HG03565 (cell line): ENCODE measurements at regions not wholly inside any gene's neighbourhood (a gene's known extent, or its start where the extent isn't known, plus 50 kb on each side); places are given as distances from the start of the nearest gene placed in this dataset.
"Not testable (repeated sequence)": the region's sequence is repeated elsewhere in the genome, so short reads cannot be mapped to it uniquely, and the experiment has no call there.

ENCODE experiments used
- ATAC-seq: cut with Tn5 transposase; IDR thresholded peaks from one replicate; pipeline ENCODE4 v1.9.1; 2021; ENCODE audit warnings: mild to moderate bottlenecking, moderate library complexity; ENCODE audit not compliant: unreplicated experiment

DNA sequence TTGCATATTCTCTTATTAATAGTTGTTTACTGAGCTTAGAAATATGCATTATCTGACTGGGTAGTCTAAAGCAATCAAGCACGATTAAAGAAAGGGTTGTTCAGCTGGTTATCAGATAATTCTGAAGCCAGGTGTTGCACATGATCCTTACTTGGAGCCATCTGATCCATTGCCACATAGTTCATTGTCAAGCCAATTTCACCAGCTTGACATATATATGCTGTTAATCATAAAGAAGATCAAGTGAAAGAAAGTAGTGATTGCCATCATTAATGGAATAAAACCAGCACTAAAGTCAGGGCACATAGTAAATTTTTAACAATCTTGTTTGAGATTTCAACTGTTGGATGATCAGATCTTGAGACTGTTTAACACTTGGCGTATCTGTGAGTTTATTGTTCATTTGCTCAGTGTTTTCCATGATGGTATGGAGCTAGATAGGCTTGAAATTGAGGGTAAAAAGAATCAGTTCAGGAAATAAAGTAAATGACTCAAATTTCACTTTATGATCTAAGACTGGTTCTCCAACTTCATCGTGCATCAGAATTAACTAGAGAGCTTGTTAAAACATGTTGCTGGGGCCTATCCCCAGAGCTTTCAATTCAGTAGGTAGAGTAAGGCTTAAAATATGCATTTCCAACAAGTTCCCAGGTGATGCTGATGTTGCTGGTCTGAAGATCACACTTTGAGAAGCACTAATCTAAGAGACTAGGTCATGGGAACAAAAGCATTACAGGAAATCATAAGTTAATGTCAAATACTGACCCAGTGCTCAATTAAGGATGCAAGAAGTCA, 539.6 kb downstream of the SATB2 start:
- no peak for ATAC-seq

GRCh38 chr2:198917275-198917674, 540.5 kb downstream of the SATB2 start:
- ATAC-seq = no peak

- no peak for ATAC-seq
Measured at GRCh38 chr2:198916548-198917080, 541.1 kb downstream of the SATB2 start.

GRCh38 chr2:198913394-198914152, 544.2 kb downstream of the SATB2 start:
- peak; percentile 99 for ATAC-seq

DNA sequence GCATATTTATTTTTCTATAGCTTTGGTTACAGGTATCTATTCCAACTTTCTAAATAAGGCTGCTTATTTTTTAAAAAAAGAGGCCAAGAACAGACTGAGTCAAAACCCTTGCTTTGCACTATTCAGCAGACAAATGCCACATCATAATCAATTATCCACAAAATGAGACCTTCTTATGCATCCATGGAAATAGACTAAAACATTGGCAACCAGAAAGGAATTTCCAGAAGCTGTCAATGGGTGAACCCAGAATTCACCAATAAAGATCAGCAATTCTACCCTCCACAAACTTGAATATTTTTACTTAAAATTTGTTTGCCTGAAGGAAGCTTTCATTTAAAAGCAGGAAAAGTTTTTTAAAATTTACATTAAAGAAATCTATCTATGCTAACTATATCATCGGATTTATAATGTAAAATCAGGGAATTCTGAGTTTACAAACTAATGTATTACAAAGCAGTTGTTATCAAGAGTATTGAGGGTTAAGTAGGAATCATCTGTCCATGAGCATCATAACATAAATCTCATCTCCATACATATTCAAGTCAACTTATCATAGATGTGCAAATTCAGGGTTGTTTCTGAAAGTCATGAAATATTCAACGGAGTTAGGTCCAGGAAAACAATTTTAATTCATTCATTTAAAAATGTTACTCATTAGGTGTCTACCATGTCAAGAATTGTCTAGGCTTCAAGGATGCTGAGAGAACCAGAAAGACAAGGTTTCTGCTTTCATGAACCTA, 548.0 kb downstream of the SATB2 start:
- ATAC-seq = no peak

DNA sequence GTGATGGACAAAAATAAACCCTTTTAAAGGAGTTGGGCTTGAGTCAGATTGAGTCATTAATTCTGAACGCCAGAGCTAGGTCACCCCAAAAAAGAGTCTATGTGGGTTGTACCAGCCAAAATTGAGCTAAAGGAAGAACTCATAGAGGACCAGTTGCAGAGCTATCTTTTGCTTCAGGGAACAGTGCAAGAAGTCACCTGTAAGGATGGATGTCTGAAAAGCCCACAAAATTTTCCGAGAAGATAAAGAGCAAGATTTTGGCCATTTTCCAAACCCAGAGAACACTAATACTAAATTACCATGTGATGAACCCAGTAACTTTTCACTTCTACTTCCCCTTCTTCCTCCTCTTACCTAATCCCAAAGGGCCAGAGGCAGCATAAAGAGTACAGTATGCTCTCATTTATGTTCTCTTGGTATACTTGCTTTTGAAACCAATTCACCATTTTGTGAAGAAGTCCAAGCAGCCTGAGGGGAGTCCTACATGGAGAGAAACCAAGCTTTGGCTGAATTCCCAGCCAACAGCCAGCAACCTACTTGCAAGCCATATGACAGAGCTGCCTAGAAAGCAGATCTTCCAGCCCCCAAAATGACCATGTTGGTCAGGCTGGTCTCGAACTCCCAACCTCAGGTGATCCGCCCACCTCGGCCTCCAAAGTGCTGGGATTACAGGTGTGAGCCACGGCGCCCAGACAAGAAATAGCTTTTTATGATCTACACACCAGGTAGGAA, 551.7 kb downstream of the SATB2 start:
- ATAC-seq = peak; percentile 82

GRCh38 chr2:198901894-198902293, 555.8 kb downstream of the SATB2 start:
- ATAC-seq = no peak

GRCh38 chr2:198900141-198900540, 557.6 kb downstream of the SATB2 start:
- no peak for ATAC-seq

GRCh38 chr2:198890490-198890889, 567.2 kb downstream of the SATB2 start:
- peak; percentile 88 for ATAC-seq

- ATAC-seq = no peak
Measured at GRCh38 chr2:198883604-198884003, 574.1 kb downstream of the SATB2 start.

GRCh38 chr2:198880986-198881385, 576.8 kb downstream of the SATB2 start:
- ATAC-seq = no peak

DNA sequence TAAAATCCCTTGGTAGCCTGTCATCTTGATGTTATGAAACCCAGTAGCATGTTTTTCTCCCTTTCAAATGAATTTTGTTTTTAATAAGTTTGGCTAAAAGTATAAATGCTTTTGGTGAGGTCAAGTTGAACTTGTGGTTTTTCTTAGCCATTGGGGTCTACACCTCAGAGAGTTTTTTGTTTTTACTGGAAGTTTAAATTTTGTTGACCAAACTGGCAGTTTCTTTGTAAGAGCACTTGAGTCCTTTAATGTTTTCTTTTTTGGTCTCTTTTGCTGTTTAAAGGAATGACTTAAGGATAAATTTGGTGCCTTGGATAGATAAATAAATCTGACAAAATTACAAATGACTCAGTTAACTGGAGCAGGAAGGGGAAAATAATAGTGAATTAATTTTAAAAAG, 577.3 kb downstream of the SATB2 start:
- ATAC-seq = no peak

DNA sequence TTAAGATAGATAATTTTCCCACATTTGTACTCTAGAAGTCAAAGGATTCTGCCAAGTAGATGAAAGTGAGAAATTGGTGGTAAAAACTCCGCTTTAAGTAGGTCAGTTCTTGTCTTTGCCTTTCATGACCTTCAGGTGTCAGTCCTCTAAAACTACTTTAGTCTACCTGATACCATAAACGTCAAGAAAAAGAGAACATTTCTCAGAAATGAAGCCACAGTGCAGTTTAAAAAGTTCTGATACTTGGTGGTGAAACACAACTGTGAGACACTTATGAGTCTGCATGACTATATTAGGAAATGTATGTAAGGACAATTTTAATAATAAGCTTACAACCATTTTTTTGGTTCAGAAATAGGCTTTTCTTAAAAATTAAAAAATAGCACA, 583.3 kb downstream of the SATB2 start:
- ATAC-seq = peak; percentile 67

- ATAC-seq = no peak
Measured at GRCh38 chr2:198873503-198874471, 584.0 kb downstream of the SATB2 start.

- ATAC-seq = no peak
Measured at GRCh38 chr2:198863655-198864054, 594.1 kb downstream of the SATB2 start.

DNA sequence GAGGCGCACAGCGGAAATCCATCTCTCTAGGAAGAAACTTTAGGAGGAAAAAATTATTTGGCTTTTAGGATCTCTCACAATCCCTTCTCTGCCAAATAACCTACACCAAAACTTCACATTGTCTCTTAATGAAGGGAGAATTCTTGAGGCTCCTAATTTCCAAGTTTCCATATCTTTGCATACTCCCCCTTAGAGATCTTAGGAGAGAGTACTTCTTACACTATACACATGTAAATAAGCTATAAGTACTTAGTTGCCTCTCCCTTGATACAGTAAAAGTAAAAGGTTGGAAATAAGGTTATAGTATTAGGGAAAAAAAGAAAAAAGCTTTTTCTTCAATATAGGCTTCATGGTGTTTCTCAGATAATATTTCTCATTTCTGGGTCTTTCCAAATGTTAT, 596.7 kb downstream of the SATB2 start:
- ATAC-seq = no peak

- no peak for ATAC-seq
Measured at GRCh38 chr2:198857246-198857645, 600.5 kb downstream of the SATB2 start.

GRCh38 chr2:198855746-198856145, 602.0 kb downstream of the SATB2 start:
- ATAC-seq = not testable (repeated sequence)

- no peak for ATAC-seq
Measured at GRCh38 chr2:198852248-198852647, 605.5 kb downstream of the SATB2 start.
